Naive B cell (primary cell): ENCODE measurements at regions not wholly inside any gene's neighbourhood (a gene's known extent, or its start where the extent isn't known, plus 50 kb on each side); places are given as distances from the start of the nearest gene placed in this dataset.
A peak's percentile ranks its signal among the peaks of the same experiment; 100 is the strongest.

ENCODE experiments used
- ATAC-seq, 2 donors: fragments of 150-1000 bp; cut with Tn5 transposase; 2 replicates each; pipeline ENCODE4 v1.10.0; 2021; ENCODE audit warnings: low read depth in 2 of 2, mild to moderate bottlenecking in 2 of 2, moderate library complexity in 2 of 2
- DNase-seq: peaks from one replicate; pipeline ENCODE4 v3.0.0; 2022
- H3K27ac Mint-ChIP-seq, 6 donors: one replicate each; pipeline ENCODE4 v1.8.0; 2020 to 2022; ENCODE audit warnings: mild to moderate bottlenecking in 6 of 6, mixed read lengths in 6 of 6, moderate library complexity in 5 of 6, inconsistent platforms in 2 of 6
- H3K27me3 Mint-ChIP-seq, 3 donors: one replicate each; pipeline ENCODE4 v1.8.0; 2021 to 2022; ENCODE audit warnings: mixed read lengths in 3 of 3, mild to moderate bottlenecking in 1 of 3
- H3K36me3 Mint-ChIP-seq, 2 donors: one replicate each; pipeline ENCODE4 v1.8.0; 2020 to 2022; ENCODE audit warnings: mixed read lengths in 2 of 2, inconsistent platforms in 1 of 2, mild to moderate bottlenecking in 1 of 2
- H3K4me1 Mint-ChIP-seq, 3 donors: one replicate each; pipeline ENCODE4 v1.8.0; 2020 to 2022; ENCODE audit warnings: mixed read lengths in 3 of 3, inconsistent platforms in 1 of 3, mild to moderate bottlenecking in 1 of 3, moderate library complexity in 1 of 3
- H3K4me3 Mint-ChIP-seq, 8 donors: one replicate each; pipeline ENCODE4 v1.8.0; 2020 to 2022; ENCODE audit warnings: mild to moderate bottlenecking in 8 of 8, mixed read lengths in 8 of 8, moderate library complexity in 8 of 8, inconsistent platforms in 2 of 8
- H3K9me3 Mint-ChIP-seq, 7 donors: one replicate each; pipeline ENCODE4 v1.8.0; 2020 to 2022; ENCODE audit warnings: mixed read lengths in 7 of 7, mild to moderate bottlenecking in 5 of 7, inconsistent platforms in 2 of 7, moderate library complexity in 1 of 7

GRCh38 chr9:126084008-126084407 is 242.6 kb upstream of the MVB12B start:
- H3K27me3 Mint-ChIP-seq = peaks cover 22 to 50% (median 48%) of the 10 kb centered on the region in 3 donors
- H3K4me3 Mint-ChIP-seq = peak overlapping the region in 1 of 8 donors; percentile 18
- no peak for ATAC-seq
- H3K4me1 Mint-ChIP-seq = no peaks in the 10 kb centered on the region
- H3K27ac Mint-ChIP-seq = no peak overlapping the region
- DNase-seq = no peak
- no peaks in the 10 kb centered on the region for H3K36me3 Mint-ChIP-seq
- peaks cover 0 to 9% (median 2%) of the 10 kb centered on the region in 7 donors for H3K9me3 Mint-ChIP-seq

GRCh38 chr9:126084696-126085095 is 241.9 kb upstream of the MVB12B start:
- H3K4me3 Mint-ChIP-seq = no peak overlapping the region
- DNase-seq (no peak), ATAC-seq (no peak)
- no peaks in the 10 kb centered on the region for H3K4me1 Mint-ChIP-seq
- H3K27me3 Mint-ChIP-seq = peaks cover 22 to 44% (median 41%) of the 10 kb centered on the region in 3 donors
- H3K36me3 Mint-ChIP-seq = no peaks in the 10 kb centered on the region
- no peak overlapping the region for H3K27ac Mint-ChIP-seq
- H3K9me3 Mint-ChIP-seq = peaks cover 0 to 9% (median 0%) of the 10 kb centered on the region in 7 donors

- peaks cover 0 to 9% (median 0%) of the 10 kb centered on the region in 7 donors for H3K9me3 Mint-ChIP-seq
- H3K36me3 Mint-ChIP-seq = no peaks in the 10 kb centered on the region
- ATAC-seq = no peak
- no peak overlapping the region for H3K27ac Mint-ChIP-seq
- peaks cover 22 to 40% (median 36%) of the 10 kb centered on the region in 3 donors for H3K27me3 Mint-ChIP-seq
- H3K4me1 Mint-ChIP-seq = no peaks in the 10 kb centered on the region
- DNase-seq = no peak
- H3K4me3 Mint-ChIP-seq = no peak overlapping the region
Measured at GRCh38 chr9:126085170-126085569, 241.5 kb upstream of the MVB12B start.

- no peaks in the 10 kb centered on the region for H3K36me3 Mint-ChIP-seq
- peaks cover 11 to 45% (median 41%) of the 10 kb centered on the region in 3 donors for H3K27me3 Mint-ChIP-seq
- no peak overlapping the region for H3K4me3 Mint-ChIP-seq
- DNase-seq (no peak), ATAC-seq (no peak)
- no peaks in the 10 kb centered on the region for H3K4me1 Mint-ChIP-seq
- H3K9me3 Mint-ChIP-seq = peaks cover 0 to 4% (median 0%) of the 10 kb centered on the region in 7 donors
- no peak overlapping the region for H3K27ac Mint-ChIP-seq
Measured at GRCh38 chr9:126088336-126088735, 238.3 kb upstream of the MVB12B start.

GRCh38 chr9:126089789-126090188 is 236.8 kb upstream of the MVB12B start:
- Mint-ChIP-seq H3K27ac (no peak overlapping the region), H3K36me3 (no peaks in the 10 kb centered on the region), H3K27me3 (peaks cover 5 to 33% (median 27%) of the 10 kb centered on the region in 3 donors), H3K4me3 (no peak overlapping the region), H3K9me3 (peaks cover 0 to 2% (median 0%) of the 10 kb centered on the region in 7 donors), H3K4me1 (no peaks in the 10 kb centered on the region)
- no peak for ATAC-seq
- DNase-seq = no peak

- Mint-ChIP-seq H3K27me3 (peaks cover 4 to 25% (median 24%) of the 10 kb centered on the region in 3 donors), H3K36me3 (no peaks in the 10 kb centered on the region), H3K4me1 (no peaks in the 10 kb centered on the region), H3K27ac (no peak overlapping the region), H3K4me3 (no peak overlapping the region), H3K9me3 (no peaks in the 10 kb centered on the region)
- ATAC-seq = no peak
- DNase-seq = no peak
Measured at GRCh38 chr9:126093771-126094170, 232.9 kb upstream of the MVB12B start.

GRCh38 chr9:126095546-126096190 is 231.0 kb upstream of the MVB12B start:
- DNase-seq (no peak), ATAC-seq (no peak)
- no peak overlapping the region for H3K27ac Mint-ChIP-seq
- H3K27me3 Mint-ChIP-seq = peaks cover 4 to 33% (median 21%) of the 10 kb centered on the region in 3 donors
- H3K9me3 Mint-ChIP-seq = no peaks in the 10 kb centered on the region
- no peaks in the 10 kb centered on the region for H3K4me1 Mint-ChIP-seq
- no peak overlapping the region for H3K4me3 Mint-ChIP-seq
- no peaks in the 10 kb centered on the region for H3K36me3 Mint-ChIP-seq

GRCh38 chr9:126096340-126096739 is 230.3 kb upstream of the MVB12B start:
- Mint-ChIP-seq H3K4me3 (no peak overlapping the region), H3K4me1 (no peaks in the 10 kb centered on the region)

GRCh38 chr9:126097679-126098078 is 228.9 kb upstream of the MVB12B start:
- Mint-ChIP-seq H3K4me1 (no peaks in the 10 kb centered on the region), H3K36me3 (no peaks in the 10 kb centered on the region), H3K9me3 (no peaks in the 10 kb centered on the region), H3K27ac (no peak overlapping the region), H3K4me3 (no peak overlapping the region), H3K27me3 (peaks cover 4 to 26% (median 15%) of the 10 kb centered on the region in 3 donors)
- no peak for ATAC-seq
- no peak for DNase-seq

More at GRCh38 chr9:126096340-126096739, 230.3 kb upstream of the MVB12B start:
- ATAC-seq = no peak
- H3K27ac Mint-ChIP-seq = no peak overlapping the region
- no peaks in the 10 kb centered on the region for H3K36me3 Mint-ChIP-seq
- DNase-seq = no peak
- no peaks in the 10 kb centered on the region for H3K9me3 Mint-ChIP-seq
- H3K27me3 Mint-ChIP-seq = peaks cover 4 to 29% (median 17%) of the 10 kb centered on the region in 3 donors

GRCh38 chr9:126106404-126106803 is 220.2 kb upstream of the MVB12B start:
- Mint-ChIP-seq H3K27ac (no peak overlapping the region), H3K4me1 (no peaks in the 10 kb centered on the region), H3K36me3 (no peaks in the 10 kb centered on the region), H3K27me3 (peaks cover 32 to 70% (median 57%) of the 10 kb centered on the region in 3 donors), H3K9me3 (peaks cover 0 to 3% (median 0%) of the 10 kb centered on the region in 7 donors), H3K4me3 (no peak overlapping the region)
- no peak for ATAC-seq
- no peak for DNase-seq

- H3K36me3 Mint-ChIP-seq = peaks cover 0 to under 1% of the 10 kb centered on the region in 2 donors
- peaks cover 32 to 64% (median 61%) of the 10 kb centered on the region in 3 donors for H3K27me3 Mint-ChIP-seq
- no peak overlapping the region for H3K27ac Mint-ChIP-seq
- H3K4me1 Mint-ChIP-seq = no peaks in the 10 kb centered on the region
- H3K4me3 Mint-ChIP-seq = no peak overlapping the region
- ATAC-seq (no peak), DNase-seq (no peak)
- peaks cover 0 to 3% (median 0%) of the 10 kb centered on the region in 7 donors for H3K9me3 Mint-ChIP-seq
Measured at GRCh38 chr9:126107693-126108092, 218.9 kb upstream of the MVB12B start.

- H3K4me3 Mint-ChIP-seq = no peak overlapping the region
- H3K4me1 Mint-ChIP-seq = no peaks in the 10 kb centered on the region
- peaks cover 0 to 3% (median 0%) of the 10 kb centered on the region in 7 donors for H3K9me3 Mint-ChIP-seq
- DNase-seq (no peak), ATAC-seq (no peak)
- H3K27me3 Mint-ChIP-seq = peaks cover 27 to 64% (median 61%) of the 10 kb centered on the region in 3 donors
- no peak overlapping the region for H3K27ac Mint-ChIP-seq
- peaks cover 0 to 6% of the 10 kb centered on the region in 2 donors for H3K36me3 Mint-ChIP-seq
Measured at GRCh38 chr9:126108240-126108639, 218.4 kb upstream of the MVB12B start.

GRCh38 chr9:126109575-126109974 is 217.1 kb upstream of the MVB12B start:
- Mint-ChIP-seq H3K36me3 (peaks cover 0 to 13% of the 10 kb centered on the region in 2 donors), H3K27me3 (peaks cover 27 to 64% (median 62%) of the 10 kb centered on the region in 3 donors), H3K4me3 (no peak overlapping the region), H3K27ac (no peak overlapping the region), H3K4me1 (no peaks in the 10 kb centered on the region), H3K9me3 (peaks cover 0 to 4% (median 0%) of the 10 kb centered on the region in 7 donors)
- ATAC-seq (no peak), DNase-seq (no peak)

- DNase-seq (no peak), ATAC-seq (no peak)
- Mint-ChIP-seq H3K36me3 (peaks cover 0 to 13% of the 10 kb centered on the region in 2 donors), H3K27ac (no peak overlapping the region), H3K4me1 (no peaks in the 10 kb centered on the region), H3K4me3 (no peak overlapping the region), H3K27me3 (peaks cover 25 to 57% (median 54%) of the 10 kb centered on the region in 3 donors), H3K9me3 (peaks cover 0 to 4% (median 0%) of the 10 kb centered on the region in 7 donors)
Measured at GRCh38 chr9:126111556-126111955, 215.1 kb upstream of the MVB12B start.
